Hepatocyte (in vitro differentiated cells): ENCODE measurements at regions not wholly inside any gene's neighbourhood (a gene's known extent, or its start where the extent isn't known, plus 50 kb on each side); places are given as distances from the start of the nearest gene placed in this dataset.
A peak's percentile ranks its signal among the peaks of the same experiment; 100 is the strongest.

ENCODE experiments used
- DNase-seq: peaks from one replicate; pipeline ENCODE4 v3.0.0-alpha.2; 2016; ENCODE audit warnings: low spot score
- H2AFZ ChIP-seq: fragments of 200-600 bp; sonication (generic); 2 replicates; pipeline ENCODE4 v1.6.0; 2016; ENCODE audit warnings: antibody characterized with exemption, mild to moderate bottlenecking
- H3K27ac ChIP-seq: fragments of 200-600 bp; sonication (generic); 2 replicates; pipeline ENCODE4 v1.5.1; 2016; ENCODE audit warnings: mild to moderate bottlenecking
- H3K27me3 ChIP-seq: fragments of 200-600 bp; sonication (generic); 2 replicates; pipeline ENCODE4 v1.6.1; 2016
- H3K36me3 ChIP-seq: fragments of 200-600 bp; sonication (generic); replicated peaks from 2 replicates; pipeline ENCODE4 v1.5.1; 2016; ENCODE audit warnings: low read depth; ENCODE audit not compliant: insufficient read depth
- H3K4me1 ChIP-seq: fragments of 200-600 bp; sonication (generic); 2 replicates; pipeline ENCODE4 v1.5.1; 2016; ENCODE audit warnings: mild to moderate bottlenecking, moderate library complexity; ENCODE audit not compliant: insufficient read depth
- H3K4me2 ChIP-seq: fragments of 200-600 bp; sonication (generic); 2 replicates; pipeline ENCODE4 v1.6.0; 2016
- H3K4me3 ChIP-seq: fragments of 200-600 bp; sonication (generic); 2 replicates; pipeline ENCODE4 v1.5.1; 2016; ENCODE audit warnings: mild to moderate bottlenecking
- H3K79me2 ChIP-seq: fragments of 200-600 bp; sonication (generic); 2 replicates; pipeline ENCODE4 v1.6.0; 2017; ENCODE audit warnings: mild to moderate bottlenecking
- H3K9me2 ChIP-seq: fragments of 200-600 bp; sonication (generic); replicated peaks from 2 replicates; pipeline ENCODE4 v1.6.0; 2017; ENCODE audit warnings: mild to moderate bottlenecking; ENCODE audit not compliant: insufficient read depth
- H3K9me3 ChIP-seq: fragments of 200-600 bp; sonication (generic); 2 replicates; pipeline ENCODE4 v1.5.1; 2016; ENCODE audit warnings: low read depth, mild to moderate bottlenecking
- H4K20me1 ChIP-seq: fragments of 200-600 bp; sonication (generic); 2 replicates; pipeline ENCODE4 v1.6.0; 2016; ENCODE audit warnings: mild to moderate bottlenecking; ENCODE audit not compliant: insufficient read depth, poor library complexity, severe bottlenecking
- EZH2 ChIP-seq: fragments of 200-600 bp; sonication (generic); IDR thresholded peaks from 2 replicates; pipeline ENCODE4 v1.6.1; 2016; ENCODE audit warnings: antibody characterized with exemption, mild to moderate bottlenecking, borderline replicate concordance
- EZH2phosphoT487 ChIP-seq: fragments of 200-600 bp; sonication (generic); IDR thresholded peaks from one replicate; pipeline ENCODE4 v1.6.1; 2018; ENCODE audit warnings: antibody characterized with exemption, mild to moderate bottlenecking, low read depth, moderate library complexity; ENCODE audit not compliant: unreplicated experiment, severe bottlenecking
- WGBS: methylation state at CpG from one replicate; pipeline ENCODE4 v1.1.6; 2016; ENCODE audit warnings: low lambda C conversion rate; ENCODE audit errors: missing lambda C conversion rate; 5-methylcytosine and 5-hydroxymethylcytosine counted together
- TF ChIP-seq, protein P1 (sequence below): fragments of 200-600 bp; sonication (generic); IDR thresholded peaks from 2 replicates; pipeline ENCODE4 v1.5.1; 2016; ENCODE audit warnings: antibody characterized with exemption, mild to moderate bottlenecking; ENCODE audit not compliant: poor library complexity

DNA sequence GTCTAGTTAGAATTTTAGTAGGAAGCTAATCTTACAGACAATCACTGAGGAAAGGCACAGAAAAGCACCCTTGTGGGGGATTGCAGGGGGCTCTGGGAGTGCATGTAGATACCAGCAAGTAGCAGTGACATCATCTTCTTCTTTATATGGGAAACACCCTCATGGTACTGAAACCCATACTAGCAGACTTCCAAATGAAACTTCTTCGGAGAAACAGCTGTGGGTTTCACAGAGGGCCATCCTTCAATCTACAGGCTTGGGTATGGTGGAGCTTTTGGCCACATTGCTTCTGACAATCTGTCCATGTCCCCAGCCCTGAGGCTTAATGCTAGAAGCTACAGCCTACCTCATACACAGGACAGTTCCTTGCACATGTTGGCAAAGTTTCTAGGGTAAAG is 165.2 kb upstream of the NFIB start:
- Histone ChIP-seq H3K4me2 (no peak overlapping the region), H3K36me3 (no peaks in the 10 kb centered on the region), H4K20me1 (no peaks in the 10 kb centered on the region), H3K9me3 (no peaks in the 10 kb centered on the region), H3K27me3 (no peaks in the 10 kb centered on the region), H3K4me1 (no peaks in the 10 kb centered on the region), H3K4me3 (no peak overlapping the region), H3K9me2 (no peaks in the 10 kb centered on the region), H3K27ac (no peak overlapping the region), H3K79me2 (no peaks in the 10 kb centered on the region), H2AFZ (no peak overlapping the region)
- TF ChIP-seq, protein P1, sequence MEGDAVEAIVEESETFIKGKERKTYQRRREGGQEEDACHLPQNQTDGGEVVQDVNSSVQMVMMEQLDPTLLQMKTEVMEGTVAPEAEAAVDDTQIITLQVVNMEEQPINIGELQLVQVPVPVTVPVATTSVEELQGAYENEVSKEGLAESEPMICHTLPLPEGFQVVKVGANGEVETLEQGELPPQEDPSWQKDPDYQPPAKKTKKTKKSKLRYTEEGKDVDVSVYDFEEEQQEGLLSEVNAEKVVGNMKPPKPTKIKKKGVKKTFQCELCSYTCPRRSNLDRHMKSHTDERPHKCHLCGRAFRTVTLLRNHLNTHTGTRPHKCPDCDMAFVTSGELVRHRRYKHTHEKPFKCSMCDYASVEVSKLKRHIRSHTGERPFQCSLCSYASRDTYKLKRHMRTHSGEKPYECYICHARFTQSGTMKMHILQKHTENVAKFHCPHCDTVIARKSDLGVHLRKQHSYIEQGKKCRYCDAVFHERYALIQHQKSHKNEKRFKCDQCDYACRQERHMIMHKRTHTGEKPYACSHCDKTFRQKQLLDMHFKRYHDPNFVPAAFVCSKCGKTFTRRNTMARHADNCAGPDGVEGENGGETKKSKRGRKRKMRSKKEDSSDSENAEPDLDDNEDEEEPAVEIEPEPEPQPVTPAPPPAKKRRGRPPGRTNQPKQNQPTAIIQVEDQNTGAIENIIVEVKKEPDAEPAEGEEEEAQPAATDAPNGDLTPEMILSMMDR = no peak
- TF ChIP-seq EZH2 (no peak), EZH2phosphoT487 (no peak)
- 82% methylated on average over 1 of the region's 1 CpG for WGBS
- no peak for DNase-seq

DNA sequence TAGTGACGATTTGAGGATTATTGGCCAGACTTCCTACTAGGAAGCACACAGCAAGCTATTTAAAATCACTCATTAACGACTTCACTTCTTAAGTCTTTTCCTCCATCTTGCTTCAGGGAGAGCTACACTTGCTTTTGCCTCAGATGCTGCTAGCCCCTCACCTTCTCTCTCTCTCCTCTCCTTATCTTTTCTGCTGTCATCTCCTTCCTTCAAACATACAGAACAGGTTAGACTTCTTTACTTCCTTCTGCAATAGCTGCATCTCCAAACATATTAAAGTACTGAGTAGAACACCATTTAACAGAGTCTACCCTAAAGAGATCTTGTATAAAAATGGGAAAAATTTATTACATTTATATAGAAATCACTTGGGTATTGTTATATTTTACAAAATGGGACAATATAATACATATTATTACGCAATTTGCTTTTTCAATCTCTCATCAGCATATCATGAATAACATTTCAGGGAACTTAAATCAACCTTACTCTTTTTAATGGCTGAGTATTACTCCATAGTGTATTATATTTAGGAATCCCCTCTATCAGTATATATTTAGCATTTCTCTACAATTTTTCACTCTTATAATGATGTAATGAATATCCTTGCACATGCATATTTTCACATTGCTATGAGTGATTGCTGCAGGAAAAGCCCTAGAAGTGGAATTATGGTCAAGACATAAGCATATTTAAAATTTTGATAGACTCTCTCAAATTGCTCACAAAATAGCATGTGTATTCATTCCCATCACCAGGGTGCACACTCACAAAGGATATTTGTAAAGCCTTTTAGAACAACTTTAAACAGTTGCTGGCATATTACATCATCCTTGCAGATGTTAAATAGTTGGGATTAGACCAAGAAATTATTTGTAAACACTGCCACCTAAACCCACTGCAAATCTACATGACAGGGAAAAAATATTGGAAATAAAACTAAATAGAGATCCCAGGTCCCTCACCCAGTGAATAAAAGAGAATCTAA is 164.5 kb upstream of the NFIB start:
- Histone ChIP-seq H3K27ac (no peak overlapping the region), H3K27me3 (no peaks in the 10 kb centered on the region), H3K9me2 (no peaks in the 10 kb centered on the region), H4K20me1 (no peaks in the 10 kb centered on the region), H3K4me1 (no peaks in the 10 kb centered on the region), H3K4me3 (no peak overlapping the region), H3K79me2 (no peaks in the 10 kb centered on the region), H2AFZ (no peak overlapping the region), H3K4me2 (no peak overlapping the region), H3K36me3 (no peaks in the 10 kb centered on the region), H3K9me3 (no peaks in the 10 kb centered on the region)
- DNase-seq = no peak
- no peak for TF ChIP-seq EZH2phosphoT487
- TF ChIP-seq, protein P1 = peak; percentile 25
- WGBS = 73% methylated on average over 3 of the region's 3 CpGs

DNA sequence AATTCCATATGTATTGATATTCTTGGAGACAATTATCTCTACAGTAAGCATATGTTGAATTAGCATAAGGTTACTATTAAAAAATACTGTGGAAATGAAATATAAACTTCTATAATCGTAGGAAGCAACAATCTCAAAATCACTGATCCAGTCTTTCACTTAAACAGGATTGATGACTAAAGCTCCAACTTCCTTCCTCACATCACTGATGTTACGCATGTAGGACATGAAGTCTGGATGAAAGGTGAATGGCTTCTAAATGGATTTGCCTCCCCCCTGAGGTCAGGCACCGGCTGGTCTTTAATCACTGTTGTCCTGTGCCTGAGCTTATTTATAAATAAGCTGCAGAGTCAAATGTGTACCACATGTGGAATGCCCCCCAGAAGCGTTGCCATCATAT is 157.1 kb upstream of the NFIB start:
- TF ChIP-seq EZH2 (no peak), EZH2phosphoT487 (no peak)
- TF ChIP-seq, protein P1 = no peak
- 87% methylated on average over 4 of the region's 4 CpGs for WGBS
- H3K79me2 ChIP-seq = no peaks in the 10 kb centered on the region
- DNase-seq = no peak
- no peaks in the 10 kb centered on the region for H3K9me2 ChIP-seq
- H4K20me1 ChIP-seq = no peaks in the 10 kb centered on the region
- no peak overlapping the region for H2AFZ ChIP-seq
- H3K36me3 ChIP-seq = no peaks in the 10 kb centered on the region
- no peaks in the 10 kb centered on the region for H3K27me3 ChIP-seq
- no peak overlapping the region for H3K4me2 ChIP-seq
- no peak overlapping the region for H3K27ac ChIP-seq
- H3K4me1 ChIP-seq = no peaks in the 10 kb centered on the region
- H3K4me3 ChIP-seq = no peak overlapping the region
- no peaks in the 10 kb centered on the region for H3K9me3 ChIP-seq
